NT2/D1 (cell line): ENCODE measurements at regions not wholly inside any gene's neighbourhood (a gene's known extent, or its start where the extent isn't known, plus 50 kb on each side); places are given as distances from the start of the nearest gene placed in this dataset.

ENCODE experiments used
- SUZ12 ChIP-seq: IDR thresholded peaks from 2 replicates; pipeline ENCODE4 v1.6.1; 2011; ENCODE audit not compliant: insufficient read length, insufficient read depth; ENCODE audit errors: extremely low read depth
- YY1 ChIP-seq: IDR thresholded peaks from 2 replicates; pipeline ENCODE4 v1.6.1; 2011; ENCODE audit not compliant: insufficient read length, insufficient read depth
- ZNF274 ChIP-seq: IDR thresholded peaks from 2 replicates; pipeline ENCODE4 v1.6.1; 2011; ENCODE audit warnings: mild to moderate bottlenecking, low read depth, low read length

GRCh38 chrX:69365349-69365748, 138.8 kb upstream of the NALF2 start:
- TF ChIP-seq SUZ12 (no peak), ZNF274 (no peak), YY1 (no peak)
